ENCODE measurements at regions not wholly inside any gene's neighbourhood (a gene's known extent, or its start where the extent isn't known, plus 50 kb on each side); places are given as distances from the start of the nearest gene placed in this dataset.

- no peaks in the 10 kb centered on the region for H3K27me3 ChIP-seq (ENCODE audit: insufficient read depth, low read depth, low read length)
- no peaks in the 10 kb centered on the region for H3K36me3 ChIP-seq (ENCODE audit: insufficient read depth, low read length)
- H3K79me2 ChIP-seq (replicated peaks; ENCODE audit: insufficient read depth, low read length) = no peaks in the 10 kb centered on the region
- H3K9me2 ChIP-seq (ENCODE audit: insufficient read depth, low read length) = no peaks in the 10 kb centered on the region
- H4K20me1 ChIP-seq (ENCODE audit: insufficient read depth) = no peaks in the 10 kb centered on the region
- no peak overlapping the region for H2AFZ ChIP-seq (ENCODE audit: low read depth, low read length)
- H3K9me3 ChIP-seq (ENCODE audit: low read length) = no peaks in the 10 kb centered on the region
- no peaks in the 10 kb centered on the region for H3F3A ChIP-seq (ENCODE audit: insufficient read depth, low read length, poor library complexity, severe bottlenecking)
- H3K9ac ChIP-seq (ENCODE audit: low read length) = no peak overlapping the region
- H3K27ac ChIP-seq (ENCODE audit: low read length) = no peak overlapping the region
- no peak overlapping the region for H3K4me3 ChIP-seq (ENCODE audit: low read length)
- no peak overlapping the region for H3K4me2 ChIP-seq (ENCODE audit: low read length)
- TF ChIP-seq MXI1 (conservative IDR thresholded peaks at IDR 0.05; ENCODE audit: poor library complexity, severe bottlenecking) (no peak), REST (IDR thresholded peaks at IDR 0.05; ENCODE audit: borderline replicate concordance) (no peak), SMC3 (conservative IDR thresholded peaks at IDR 0.05; ENCODE audit: poor library complexity) (no peak), RAD21 (conservative IDR thresholded peaks at IDR 0.05) (no peak), CTCF (IDR thresholded peaks at IDR 0.05; ENCODE audit: poor library complexity, severe bottlenecking) (no peak), EZH2 (IDR thresholded peaks at IDR 0.05; ENCODE audit: borderline replicate concordance, insufficient read depth, low read length, poor library complexity, severe bottlenecking) (no peak), POLR2AphosphoS5 (IDR thresholded peaks at IDR 0.05) (no peak), TAF1 (IDR thresholded peaks at IDR 0.05; ENCODE audit: low read depth) (no peak), EP300 (conservative IDR thresholded peaks at IDR 0.05; ENCODE audit: poor library complexity, severe bottlenecking) (no peak)
Measured at GRCh38 chr1:232140419-232141166, 489.3 kb downstream of the SIPA1L2 start.

GRCh38 chr1:232139444-232139843, 490.5 kb downstream of the SIPA1L2 start:
- Histone ChIP-seq H3K4me2 (ENCODE audit: low read length) (no peak overlapping the region), H3K36me3 (ENCODE audit: insufficient read depth, low read length) (no peaks in the 10 kb centered on the region), H3K4me3 (ENCODE audit: low read length) (no peak overlapping the region), H4K20me1 (ENCODE audit: insufficient read depth) (no peaks in the 10 kb centered on the region), H3K27ac (ENCODE audit: low read length) (no peak overlapping the region), H2AFZ (ENCODE audit: low read depth, low read length) (no peak overlapping the region), H3F3A (ENCODE audit: insufficient read depth, low read length, poor library complexity, severe bottlenecking) (no peaks in the 10 kb centered on the region), H3K79me2 (replicated peaks; ENCODE audit: insufficient read depth, low read length) (no peaks in the 10 kb centered on the region), H3K27me3 (ENCODE audit: insufficient read depth, low read depth, low read length) (no peaks in the 10 kb centered on the region), H3K9me2 (ENCODE audit: insufficient read depth, low read length) (no peaks in the 10 kb centered on the region), H3K9ac (ENCODE audit: low read length) (no peak overlapping the region), H3K9me3 (ENCODE audit: low read length) (no peaks in the 10 kb centered on the region)
- TF ChIP-seq CTCF (IDR thresholded peaks at IDR 0.05; ENCODE audit: poor library complexity, severe bottlenecking) (no peak), RAD21 (conservative IDR thresholded peaks at IDR 0.05) (no peak), EZH2 (IDR thresholded peaks at IDR 0.05; ENCODE audit: borderline replicate concordance, insufficient read depth, low read length, poor library complexity, severe bottlenecking) (no peak), REST (IDR thresholded peaks at IDR 0.05; ENCODE audit: borderline replicate concordance) (no peak), TAF1 (IDR thresholded peaks at IDR 0.05; ENCODE audit: low read depth) (no peak), EP300 (conservative IDR thresholded peaks at IDR 0.05; ENCODE audit: poor library complexity, severe bottlenecking) (no peak), SMC3 (conservative IDR thresholded peaks at IDR 0.05; ENCODE audit: poor library complexity) (no peak), POLR2AphosphoS5 (IDR thresholded peaks at IDR 0.05) (no peak), MXI1 (conservative IDR thresholded peaks at IDR 0.05; ENCODE audit: poor library complexity, severe bottlenecking) (no peak)
